ENCODE measurements at regions not wholly inside any gene's neighbourhood (a gene's known extent, or its start where the extent isn't known, plus 50 kb on each side); places are given as distances from the start of the nearest gene placed in this dataset.

- H3K4me3 Mint-ChIP-seq, result no peak overlapping the region
- H3K36me3 Mint-ChIP-seq (ENCODE audit: low read depth), result no peaks in the 10 kb centered on the region
- no peaks in the 10 kb centered on the region for H3K27me3 Mint-ChIP-seq
- TF ChIP-seq CTCF (IDR thresholded peaks at IDR 0.05), result no peak
- no peaks in the 10 kb centered on the region for H3K4me1 Mint-ChIP-seq
- ChIA-PET POLR2A (no interaction called here), CTCF (no interaction called here)
- no peak for DNase-seq
- H3K27ac Mint-ChIP-seq, result no peak overlapping the region
- peaks cover 2% of the 10 kb centered on the region for H3K9me3 Mint-ChIP-seq
- no peak for ATAC-seq (ENCODE audit: low read depth)
- intact Hi-C loops (cut with micrococcal nuclease), result no loop called here
Measured at GRCh38 chr18:53790786-53791185, 433.7 kb downstream of the MBD2 start.

GRCh38 chr18:53789376-53790247, 434.9 kb downstream of the MBD2 start:
- H3K9me3 Mint-ChIP-seq, result peaks cover 2% of the 10 kb centered on the region
- H3K36me3 Mint-ChIP-seq (ENCODE audit: low read depth), result no peaks in the 10 kb centered on the region
- TF ChIP-seq CTCF (IDR thresholded peaks at IDR 0.05), result no peak
- intact Hi-C loops (cut with micrococcal nuclease), result no loop called here
- H3K27me3 Mint-ChIP-seq, result no peaks in the 10 kb centered on the region
- ChIA-PET CTCF (no interaction called here), POLR2A (no interaction called here)
- ATAC-seq (ENCODE audit: low read depth) (no peak), DNase-seq (no peak)
- no peaks in the 10 kb centered on the region for H3K4me1 Mint-ChIP-seq
- no peak overlapping the region for H3K4me3 Mint-ChIP-seq
- no peak overlapping the region for H3K27ac Mint-ChIP-seq

GRCh38 chr18:53785811-53786210, 438.7 kb downstream of the MBD2 start:
- ChIA-PET POLR2A (no interaction called here), CTCF (no interaction called here)
- H3K4me1 Mint-ChIP-seq, result no peaks in the 10 kb centered on the region
- no peaks in the 10 kb centered on the region for H3K36me3 Mint-ChIP-seq (ENCODE audit: low read depth)
- no peaks in the 10 kb centered on the region for H3K9me3 Mint-ChIP-seq
- H3K27me3 Mint-ChIP-seq, result no peaks in the 10 kb centered on the region
- DNase-seq (no peak), ATAC-seq (ENCODE audit: low read depth) (no peak)
- intact Hi-C loops (cut with micrococcal nuclease), result no loop called here
- no peak for TF ChIP-seq CTCF (IDR thresholded peaks at IDR 0.05)
- H3K27ac Mint-ChIP-seq, result no peak overlapping the region
- H3K4me3 Mint-ChIP-seq, result no peak overlapping the region

- ATAC-seq (ENCODE audit: low read depth) (no peak), DNase-seq (no peak)
- H3K27ac Mint-ChIP-seq, result no peak overlapping the region
- H3K36me3 Mint-ChIP-seq (ENCODE audit: low read depth), result no peaks in the 10 kb centered on the region
- H3K4me3 Mint-ChIP-seq, result no peak overlapping the region
- no peaks in the 10 kb centered on the region for H3K4me1 Mint-ChIP-seq
- no peaks in the 10 kb centered on the region for H3K9me3 Mint-ChIP-seq
- ChIA-PET CTCF (no interaction called here), POLR2A (no interaction called here)
- intact Hi-C loops (cut with micrococcal nuclease), result no loop called here
- H3K27me3 Mint-ChIP-seq, result no peaks in the 10 kb centered on the region
- no peak for TF ChIP-seq CTCF (IDR thresholded peaks at IDR 0.05)
Measured at GRCh38 chr18:53784253-53784652, 440.2 kb downstream of the MBD2 start.

GRCh38 chr18:53780666-53781065, 443.8 kb downstream of the MBD2 start:
- Mint-ChIP-seq H3K27ac (no peak overlapping the region), H3K9me3 (peaks cover 7% of the 10 kb centered on the region), H3K4me3 (no peak overlapping the region), H3K36me3 (ENCODE audit: low read depth) (no peaks in the 10 kb centered on the region), H3K4me1 (no peaks in the 10 kb centered on the region), H3K27me3 (no peaks in the 10 kb centered on the region)
- no peak for ATAC-seq (ENCODE audit: low read depth)
- intact Hi-C loops (cut with micrococcal nuclease), result no loop called here
- TF ChIP-seq CTCF (IDR thresholded peaks at IDR 0.05), result no peak
- CTCF ChIA-PET, result no interaction called here
- POLR2A ChIA-PET, result no interaction called here
- DNase-seq, result no peak

Measured in activated B cell treated with CpG ODN at 0.5 μM for 24 hours (primary cell).